GM19043 (cell line): ENCODE measurements at regions not wholly inside any gene's neighbourhood (a gene's known extent, or its start where the extent isn't known, plus 50 kb on each side); places are given as distances from the start of the nearest gene placed in this dataset.

Source experiments
- ATAC-seq: cut with Tn5 transposase; IDR thresholded peaks from one replicate; pipeline ENCODE4 v1.9.1; 2021; ENCODE audit warnings: low read depth; ENCODE audit not compliant: unreplicated experiment

DNA sequence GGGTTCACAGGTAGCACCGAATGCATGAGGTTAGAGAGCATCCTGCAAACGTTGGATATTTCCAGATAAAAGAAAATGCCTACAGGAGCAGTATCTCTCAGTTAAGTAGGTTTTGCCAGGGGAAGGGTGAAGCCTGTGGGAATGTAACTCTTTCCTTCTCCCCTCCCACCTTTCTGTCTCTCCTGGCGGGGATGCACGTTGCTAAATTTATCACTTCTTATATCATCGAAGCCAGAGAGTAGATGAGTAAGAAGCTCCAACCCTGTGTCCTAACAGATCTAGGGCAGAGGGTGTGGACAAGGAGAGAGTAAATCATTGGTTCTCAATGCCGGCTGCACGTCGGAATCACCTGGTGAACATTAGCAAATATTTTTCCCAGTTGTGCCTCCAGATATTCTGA lies 457.5 kb downstream of the ENC1 start:
- ATAC-seq, result no peak

DNA sequence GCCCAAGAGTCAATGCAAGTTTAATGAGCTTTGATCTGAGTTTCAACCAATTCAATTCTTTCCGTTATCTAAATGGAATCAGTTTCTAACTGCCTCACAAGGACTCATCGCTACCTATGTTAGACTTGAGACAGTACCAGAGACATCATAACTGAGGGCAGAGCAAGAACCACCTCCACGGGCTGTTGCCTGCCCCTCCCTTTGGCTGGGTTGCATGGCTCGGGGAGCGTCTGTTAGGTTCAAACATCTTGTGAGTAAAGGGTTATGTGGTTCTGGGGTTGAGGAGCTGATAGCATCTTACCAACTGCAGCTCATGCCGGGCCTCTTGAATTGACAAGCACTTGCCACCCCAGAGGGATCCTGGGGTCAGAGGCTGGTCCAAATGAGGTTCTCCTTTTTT lies 457.9 kb downstream of the ENC1 start:
- ATAC-seq, result no peak

DNA sequence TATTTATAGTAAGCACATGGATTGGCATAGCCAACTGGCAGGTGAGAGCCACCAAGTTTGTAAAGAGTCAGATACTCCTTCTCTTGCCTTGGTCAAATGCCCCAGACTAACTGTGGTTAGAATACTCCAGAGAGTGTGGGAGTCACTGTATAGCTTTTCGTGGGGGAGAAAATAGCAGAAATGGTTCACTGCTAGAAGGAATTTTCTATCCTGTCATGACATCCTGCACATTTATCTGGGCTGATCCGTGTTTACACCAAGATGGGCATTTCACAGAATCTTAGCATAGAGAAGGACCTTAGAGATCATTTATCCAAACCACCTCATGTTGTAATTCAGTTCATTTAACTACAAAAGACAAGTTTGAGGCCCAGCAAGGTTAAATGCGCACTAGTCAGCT lies 460.8 kb downstream of the ENC1 start:
- no peak for ATAC-seq

DNA sequence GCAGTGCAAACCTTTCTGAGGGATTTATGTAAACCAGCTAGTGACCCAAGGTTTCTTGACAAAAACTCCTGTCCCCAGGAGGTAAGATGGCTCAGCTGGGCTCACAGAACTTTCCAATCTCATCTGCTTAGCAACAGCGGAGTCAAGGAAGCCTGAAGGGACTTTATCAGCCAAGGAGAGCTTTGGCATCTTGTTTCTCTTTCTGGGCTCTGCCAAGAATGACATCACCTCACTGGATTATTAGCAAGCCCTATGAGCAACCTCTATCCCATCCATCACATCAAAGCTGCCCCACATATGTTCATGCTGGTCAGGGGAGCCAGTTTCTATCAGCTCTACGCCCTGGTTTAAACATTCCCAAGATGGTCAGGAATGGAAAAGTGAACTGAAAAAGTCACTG lies 461.3 kb downstream of the ENC1 start:
- ATAC-seq, result no peak

DNA sequence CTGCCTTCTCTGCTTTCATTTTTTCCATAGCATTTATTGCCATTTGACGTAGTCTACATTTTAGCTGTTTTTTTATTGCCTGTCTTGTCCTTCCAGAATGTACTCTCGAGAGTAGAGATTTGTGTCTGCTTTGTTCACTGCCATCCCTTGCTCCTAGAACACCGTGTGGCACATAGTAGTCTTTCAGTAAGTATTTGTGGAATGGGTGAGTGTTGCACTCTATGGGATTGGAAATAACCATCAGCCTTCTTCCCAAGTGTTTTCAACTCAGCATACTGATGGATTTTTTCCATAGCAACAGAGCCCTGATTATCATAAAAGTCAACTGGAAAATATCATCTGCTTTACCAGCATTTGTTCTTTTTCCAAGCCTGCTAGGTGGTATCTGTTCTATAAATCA lies 462.6 kb downstream of the ENC1 start:
- no peak for ATAC-seq

DNA sequence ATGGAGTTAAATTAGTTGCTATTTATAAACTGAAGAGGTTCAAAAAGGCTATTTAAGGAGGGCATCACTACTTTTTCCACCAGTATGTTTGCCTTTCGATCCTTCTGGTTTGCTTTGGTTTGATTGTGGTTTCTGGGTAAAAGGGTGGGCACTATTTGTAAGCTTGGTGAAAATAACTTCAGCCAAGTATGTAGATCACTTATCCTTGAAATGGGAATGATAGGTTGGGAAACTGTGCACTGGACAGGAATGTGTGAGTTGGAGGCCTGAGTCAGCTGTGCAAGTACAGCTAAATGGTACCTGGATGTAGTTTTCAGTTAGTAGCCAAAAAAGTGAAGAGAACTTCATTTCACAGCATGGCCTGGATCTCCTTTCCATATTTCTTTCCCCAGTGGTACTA lies 466.2 kb downstream of the ENC1 start:
- no peak for ATAC-seq

DNA sequence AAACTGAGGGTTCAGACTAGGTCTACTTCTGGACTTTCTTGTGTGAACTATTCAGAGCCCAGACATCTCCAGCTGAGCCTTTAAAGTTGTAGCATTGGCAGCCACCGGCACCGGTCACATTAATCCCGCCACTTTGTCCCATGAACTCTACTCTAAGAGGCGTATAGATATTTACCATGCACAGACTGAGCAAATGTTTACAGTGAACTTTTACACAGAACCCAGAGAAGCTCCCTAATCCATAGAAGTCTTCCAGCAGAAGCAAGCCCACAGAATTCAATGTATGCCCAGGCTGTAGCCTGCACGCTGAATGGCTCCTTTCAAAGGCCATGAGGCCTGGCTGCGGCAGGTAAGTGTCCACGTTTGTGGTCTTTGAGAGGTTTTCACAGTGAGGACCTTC lies 466.9 kb downstream of the ENC1 start:
- no peak for ATAC-seq

DNA sequence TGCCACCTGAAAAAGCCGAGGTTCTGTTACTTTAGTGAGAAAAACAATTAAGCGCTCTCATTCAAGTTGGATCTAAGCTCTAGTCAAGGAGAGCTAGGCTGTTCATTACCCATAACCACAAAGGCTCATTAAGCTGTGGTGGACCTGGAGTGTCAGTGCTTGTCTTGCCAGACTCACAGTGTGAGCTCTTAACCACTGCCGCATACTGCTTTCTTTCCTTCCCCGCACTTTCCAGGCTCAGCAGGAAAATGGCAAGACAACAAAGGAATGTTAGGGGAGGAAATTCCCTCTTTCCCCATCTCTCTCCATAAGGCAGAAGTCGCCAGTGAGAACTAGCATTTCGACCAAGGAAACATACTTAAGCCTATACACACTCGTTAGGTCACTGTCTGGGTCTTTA lies 467.3 kb downstream of the ENC1 start:
- no peak for ATAC-seq

DNA sequence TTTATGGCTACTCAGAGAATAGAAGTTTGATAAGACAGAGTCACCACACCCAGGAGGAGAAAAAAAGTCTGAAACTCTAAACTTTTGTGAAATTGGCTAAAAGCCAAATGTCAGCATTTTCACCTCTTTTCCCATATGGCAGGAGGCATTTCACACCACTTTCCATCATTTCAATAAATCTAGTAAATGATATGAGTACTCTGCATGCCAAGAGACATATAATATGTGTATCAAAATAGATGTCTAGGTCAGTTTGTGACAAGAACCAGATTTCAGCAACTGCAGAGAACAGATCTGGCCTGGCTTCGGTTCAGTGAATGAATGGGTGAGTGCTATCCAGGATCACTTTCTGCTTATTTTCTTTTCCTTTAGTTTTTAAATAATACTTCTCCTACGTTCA lies 470.8 kb downstream of the ENC1 start:
- ATAC-seq, result no peak

DNA sequence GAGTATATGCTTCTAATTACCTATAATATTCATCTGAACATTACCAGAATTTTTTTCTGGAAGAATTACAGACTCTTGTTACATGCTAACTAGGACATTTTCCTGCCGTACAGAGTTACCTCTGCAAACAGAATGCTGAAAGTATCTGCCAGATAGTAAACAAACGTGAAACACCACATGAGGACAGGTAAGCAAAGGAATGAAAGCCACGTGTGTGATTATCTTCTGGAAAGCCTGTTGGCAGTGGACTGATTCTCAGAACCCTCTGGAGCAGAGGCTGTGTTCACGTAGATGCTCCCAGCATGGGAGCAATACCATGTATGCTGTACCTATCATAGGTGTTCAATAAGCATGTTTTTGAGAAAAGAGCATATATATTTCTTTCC lies 472.6 kb downstream of the ENC1 start:
- ATAC-seq, result no peak

DNA sequence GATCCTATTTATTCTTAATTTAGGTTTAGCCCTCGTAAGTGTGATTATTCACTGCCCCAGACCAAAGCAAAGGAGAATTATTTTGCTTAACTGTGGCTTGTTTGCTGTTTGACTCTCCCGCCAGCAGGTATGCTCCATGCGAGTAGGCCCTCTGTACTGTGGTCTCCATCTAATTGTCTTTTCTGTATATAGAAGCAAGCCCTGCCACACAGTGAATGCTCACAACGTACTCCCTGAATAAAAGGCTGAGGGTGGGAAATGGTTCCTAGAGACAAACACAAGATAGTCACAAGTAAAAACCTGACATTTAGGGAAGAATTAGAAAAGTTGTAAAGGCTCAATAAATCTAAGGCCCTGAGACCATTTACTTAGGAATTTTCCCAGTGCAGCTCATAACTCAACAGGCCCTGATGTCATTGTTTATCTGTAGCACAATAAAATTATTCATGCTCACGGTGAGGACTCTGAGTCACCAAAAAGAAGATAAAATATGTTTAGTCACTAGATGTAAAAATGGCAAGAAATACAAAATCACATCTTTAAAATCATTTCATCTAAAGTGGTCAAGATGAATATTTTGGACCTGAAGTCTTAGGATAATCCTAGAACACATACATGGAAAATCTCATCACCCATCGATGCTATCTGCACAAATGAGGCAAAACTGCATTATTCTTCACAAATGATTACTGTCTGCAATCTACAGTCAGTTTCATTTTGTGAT lies 473.2 kb downstream of the ENC1 start:
- ATAC-seq, result no peak

DNA sequence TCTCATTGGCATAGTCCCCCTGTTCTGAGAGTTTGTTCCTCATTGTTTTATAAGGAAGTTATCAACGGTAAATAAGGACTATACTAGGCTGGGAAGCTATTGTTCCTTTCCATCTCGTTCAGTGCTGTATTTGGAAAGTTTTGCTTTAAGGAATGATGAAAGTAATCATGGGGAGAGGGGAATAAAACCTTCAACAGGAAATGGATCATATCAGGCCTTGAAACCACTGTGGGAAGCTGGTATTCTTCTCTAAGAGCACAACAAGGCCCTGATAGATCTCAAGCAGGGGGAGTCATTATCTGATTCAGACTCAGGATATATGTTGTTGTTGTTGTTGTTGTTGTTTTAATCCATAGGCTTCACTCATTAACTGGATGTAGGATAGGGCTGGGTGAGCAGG lies 474.5 kb downstream of the ENC1 start:
- no peak for ATAC-seq

DNA sequence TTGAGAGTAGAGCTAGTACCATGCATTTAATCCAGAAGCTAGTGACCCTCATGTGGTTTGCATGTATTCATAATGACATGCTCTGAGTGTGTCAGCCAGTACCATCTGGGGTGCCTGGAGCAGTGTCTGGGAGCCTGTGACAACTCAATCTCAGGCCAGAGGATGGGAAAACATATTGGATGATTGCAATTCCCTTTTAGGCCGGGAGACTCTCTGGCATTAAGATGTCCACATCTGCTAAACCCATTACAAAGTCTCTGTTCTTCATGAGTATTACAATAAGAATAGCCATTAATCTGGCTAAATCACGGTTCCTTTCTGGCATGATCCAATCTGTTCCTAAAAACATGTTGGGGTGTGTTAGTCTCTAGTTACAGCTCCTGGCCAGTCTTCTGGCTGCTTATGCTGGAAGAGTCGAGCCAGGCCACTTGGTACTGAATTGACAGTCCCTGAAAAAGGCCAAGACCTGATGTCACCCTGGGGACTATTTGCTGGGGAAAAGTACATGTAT lies 475.7 kb downstream of the ENC1 start:
- ATAC-seq, result no peak

DNA sequence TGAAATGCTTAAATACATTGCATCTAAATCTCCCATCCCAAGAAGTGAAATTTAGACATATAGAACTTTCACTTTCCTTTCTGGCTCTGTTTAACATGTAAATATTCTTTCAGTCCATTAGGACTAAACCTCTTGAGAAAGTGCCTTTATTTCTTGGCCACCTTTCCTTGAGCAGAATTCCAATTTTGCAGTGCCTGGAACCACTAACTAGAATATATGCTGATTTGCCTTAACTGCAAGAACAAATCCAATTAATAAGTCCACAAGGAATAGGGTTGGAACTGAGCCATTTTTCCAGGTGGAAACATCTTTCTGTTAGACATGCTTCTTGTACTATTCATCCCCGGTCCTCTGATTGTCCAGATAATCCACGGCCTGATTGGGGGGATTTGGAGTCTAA lies 478.0 kb downstream of the ENC1 start:
- ATAC-seq, result no peak

DNA sequence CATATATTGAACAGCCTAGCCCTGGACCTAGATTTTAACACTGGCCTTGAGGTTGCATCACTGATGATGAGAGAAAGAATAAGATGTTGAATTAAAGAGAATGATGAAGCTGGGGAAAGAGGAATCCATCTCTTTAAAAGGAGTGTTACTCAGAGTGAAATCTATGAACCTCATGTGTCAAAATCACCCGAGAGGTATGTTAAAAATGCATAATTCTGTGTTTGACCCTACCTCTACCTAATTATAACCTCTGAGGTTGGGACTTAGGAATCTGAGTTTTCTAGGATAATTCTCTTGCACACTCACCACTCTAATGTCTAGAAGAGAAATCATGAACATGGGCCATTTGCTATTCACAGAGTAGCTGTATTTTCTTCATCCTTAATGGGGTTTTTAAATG lies 479.4 kb downstream of the ENC1 start:
- no peak for ATAC-seq

DNA sequence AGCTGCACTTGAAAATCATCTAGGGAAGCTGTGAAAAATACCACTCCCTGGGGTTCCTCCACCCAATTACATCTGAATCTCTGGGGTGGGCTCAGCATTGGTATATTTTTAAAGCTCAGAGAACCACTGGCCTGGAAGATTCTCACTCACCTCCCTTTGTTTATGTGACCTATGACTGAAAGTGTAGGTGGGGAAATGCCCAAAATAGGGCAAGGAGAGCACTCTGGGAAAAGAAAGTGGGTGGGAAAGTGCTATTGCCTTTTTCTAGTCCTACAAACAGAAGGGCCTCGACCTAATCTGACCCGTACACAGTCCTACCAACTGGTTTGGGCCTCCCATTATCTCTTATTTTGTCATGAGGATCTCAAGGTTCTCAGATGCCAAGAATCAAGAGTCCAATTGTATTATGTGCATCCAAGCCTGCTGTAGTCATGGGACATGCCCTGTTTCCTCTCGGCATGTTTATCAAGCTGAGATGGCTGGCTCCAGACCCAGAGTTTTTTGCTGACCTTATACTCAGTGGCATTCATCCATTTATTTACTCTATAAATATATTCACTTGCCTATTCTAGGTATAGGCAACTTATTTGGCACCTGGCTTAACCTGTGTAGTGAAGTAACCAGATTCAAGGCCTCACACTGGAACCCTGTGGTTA lies 483.7 kb downstream of the ENC1 start:
- ATAC-seq, result no peak

DNA sequence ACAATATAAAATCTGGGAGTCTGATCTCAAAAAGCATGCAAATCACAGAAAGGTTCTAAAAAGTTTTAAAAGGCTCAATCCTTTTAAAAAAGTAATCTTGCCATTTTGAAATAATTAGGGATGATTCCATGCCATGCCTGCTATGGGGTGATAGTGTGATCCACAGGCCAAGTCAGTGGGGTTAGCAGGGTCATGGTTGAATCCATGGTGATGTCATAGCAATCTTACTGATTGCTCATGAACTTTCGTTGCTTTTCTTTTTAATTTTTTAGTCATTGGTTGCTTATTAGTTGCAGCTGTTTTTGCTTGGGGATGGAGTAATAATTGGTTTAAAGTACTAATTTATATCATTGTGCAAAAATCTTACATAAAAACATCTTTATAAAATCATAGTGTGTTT lies 485.0 kb downstream of the ENC1 start:
- ATAC-seq, result no peak

DNA sequence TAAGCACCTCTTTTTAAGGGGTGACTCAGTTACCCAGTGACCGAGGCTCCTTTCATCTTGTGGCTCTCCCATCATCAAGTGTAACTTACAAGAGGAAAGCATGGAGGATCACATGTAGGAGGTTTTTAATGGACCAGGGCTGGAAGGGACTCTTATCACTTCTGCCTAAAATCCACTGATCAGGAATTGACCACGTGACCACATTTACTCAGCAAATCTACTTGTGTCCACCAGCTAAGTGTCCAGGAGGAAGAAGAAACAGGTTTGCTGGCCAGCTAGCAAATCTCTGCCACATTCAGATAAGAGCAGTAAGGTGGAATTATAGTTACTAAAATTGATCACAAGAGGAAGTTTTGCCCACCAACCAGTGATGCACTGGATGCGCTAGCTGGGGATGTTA lies 486.0 kb downstream of the ENC1 start:
- ATAC-seq, result no peak

DNA sequence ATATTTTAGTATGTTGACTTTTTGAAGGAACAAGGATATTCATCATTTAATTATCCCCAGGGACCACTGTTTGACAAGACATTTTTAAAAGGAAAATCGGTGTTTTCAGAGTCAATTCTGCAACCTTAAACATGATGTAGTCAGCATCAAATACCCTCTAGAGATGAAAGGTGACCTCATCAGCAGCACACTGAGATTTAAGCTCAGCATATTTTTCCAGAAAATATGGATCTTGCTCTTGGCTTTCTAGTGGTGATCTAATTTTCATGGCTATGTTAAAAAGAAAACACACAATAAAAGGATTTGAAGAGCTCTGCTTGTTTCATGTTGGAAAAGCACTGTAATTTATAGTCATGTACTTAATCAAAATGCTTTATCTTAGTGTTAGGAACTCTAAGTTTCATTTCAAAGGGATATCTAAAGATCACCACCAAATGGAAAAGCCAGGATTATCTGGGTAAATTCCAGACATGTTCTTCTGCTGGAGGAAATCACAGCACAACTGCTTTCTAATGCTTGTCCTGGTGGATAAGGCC lies 487.2 kb downstream of the ENC1 start:
- no peak for ATAC-seq

DNA sequence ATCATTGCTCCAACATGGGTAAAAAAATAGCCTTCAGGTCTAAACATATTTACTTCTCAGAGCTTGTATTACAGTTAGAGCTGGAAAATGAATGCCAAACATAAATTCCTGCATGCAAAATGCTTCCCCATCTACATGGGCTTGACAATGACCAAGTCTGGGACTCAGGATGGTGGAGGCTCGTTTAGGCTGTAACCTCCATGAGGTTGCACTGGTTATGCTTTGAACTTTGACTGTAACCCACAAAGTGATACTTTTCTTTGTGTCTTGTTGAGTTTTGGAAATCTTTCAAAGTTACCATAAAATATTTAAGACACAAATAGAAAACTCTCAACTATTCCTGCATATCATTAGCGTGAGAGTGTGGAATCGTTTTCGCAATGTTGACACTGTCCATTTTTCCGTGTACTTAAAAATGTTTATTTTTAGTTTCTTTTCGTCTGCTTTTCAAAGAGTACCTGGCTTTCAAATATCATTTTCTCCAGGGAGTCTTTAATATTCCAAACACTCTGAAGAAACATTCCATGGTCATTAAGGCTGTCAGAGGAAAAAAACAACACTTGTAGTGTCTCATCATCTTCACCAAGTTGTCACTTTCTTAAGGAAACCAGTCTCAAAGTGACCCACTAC lies 487.8 kb downstream of the ENC1 start:
- no peak for ATAC-seq

DNA sequence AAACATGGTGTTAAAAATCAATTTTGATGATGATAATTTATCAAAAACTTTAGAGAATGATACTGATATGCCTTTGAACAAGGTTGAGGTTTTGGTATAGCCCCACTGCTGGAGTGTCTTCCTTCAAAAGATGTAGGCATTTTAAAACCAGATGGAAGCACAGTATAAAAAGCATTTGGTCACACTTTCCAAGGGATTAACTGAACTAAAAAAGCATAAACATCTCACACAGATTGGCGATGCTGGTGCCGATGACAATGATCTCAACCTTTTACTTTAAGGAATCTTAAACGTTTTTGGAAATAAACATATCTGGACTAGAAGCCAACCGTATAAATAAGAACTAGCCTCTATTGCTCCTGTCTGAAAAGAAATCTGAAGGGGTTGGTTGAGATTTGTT lies 488.4 kb downstream of the ENC1 start:
- ATAC-seq, result no peak

DNA sequence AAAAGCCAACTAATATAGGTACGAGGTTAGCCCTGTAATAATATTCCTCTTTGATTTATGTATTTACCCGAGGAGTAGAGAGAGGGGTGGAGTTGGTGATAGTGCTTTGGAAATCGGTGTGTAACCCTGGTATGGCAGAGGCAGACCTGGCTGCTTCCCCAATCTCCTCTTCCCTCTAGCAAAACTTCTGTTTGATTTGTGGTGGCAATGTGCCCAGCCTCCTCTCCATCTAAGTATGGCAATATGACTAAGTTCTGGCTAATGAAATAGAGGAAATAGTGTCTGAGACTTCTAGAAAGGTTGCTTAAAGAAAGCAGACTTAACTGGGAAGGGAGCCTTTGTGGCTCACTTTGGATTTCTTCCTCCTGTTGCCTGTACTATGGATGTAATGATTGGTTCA lies 491.1 kb downstream of the ENC1 start:
- ATAC-seq, result no peak
